NCI-H748 (cell line): ENCODE measurements at regions not wholly inside any gene's neighbourhood (a gene's known extent, or its start where the extent isn't known, plus 50 kb on each side); places are given as distances from the start of the nearest gene placed in this dataset.

Experiments used
- DNase-seq: peaks from one replicate; lab custom pipeline; 2025; ENCODE audit not compliant: unreplicated experiment; lab: John Stamatoyannopoulos, UW

DNA sequence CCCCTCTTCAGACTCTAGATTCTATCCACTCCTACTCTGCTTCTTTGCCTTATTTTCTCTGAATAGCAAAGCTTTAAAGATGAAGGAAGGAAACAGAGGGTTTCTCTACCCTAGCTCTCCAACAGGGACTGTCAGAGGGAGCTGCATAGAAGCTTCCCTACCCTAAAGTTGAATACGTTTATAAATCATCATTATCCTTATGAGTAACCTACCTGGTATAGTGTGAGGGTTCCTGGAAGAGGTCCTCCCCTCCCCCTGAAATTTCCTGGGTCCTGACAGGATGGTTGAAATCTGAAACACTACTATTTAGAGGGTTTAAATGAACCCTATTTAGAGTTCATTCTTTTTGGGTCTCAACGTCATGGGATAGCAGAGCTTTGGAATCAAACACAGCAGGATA, 187.0 kb upstream of the RBPJ start:
- DNase-seq: no peak

DNA sequence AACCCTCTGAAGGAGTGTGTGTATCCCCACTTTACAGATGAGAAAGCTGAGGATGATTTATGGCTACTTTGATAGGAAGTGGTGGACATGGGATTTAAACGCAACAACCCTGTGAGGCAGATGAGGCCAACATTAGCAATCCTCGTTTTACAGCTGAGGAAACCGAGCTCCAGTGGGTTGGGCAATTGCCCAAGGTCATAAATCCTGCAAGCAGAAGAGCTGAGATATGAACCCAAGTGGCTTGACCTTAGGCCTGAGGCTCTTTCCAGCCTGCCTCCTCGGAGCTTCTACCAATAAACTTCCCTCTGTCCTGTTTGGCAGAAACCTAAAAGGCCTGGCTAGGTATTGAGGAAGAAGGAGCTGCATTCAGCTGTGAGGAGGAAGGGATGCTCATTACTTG, 185.5 kb upstream of the RBPJ start:
- no peak for DNase-seq

DNA sequence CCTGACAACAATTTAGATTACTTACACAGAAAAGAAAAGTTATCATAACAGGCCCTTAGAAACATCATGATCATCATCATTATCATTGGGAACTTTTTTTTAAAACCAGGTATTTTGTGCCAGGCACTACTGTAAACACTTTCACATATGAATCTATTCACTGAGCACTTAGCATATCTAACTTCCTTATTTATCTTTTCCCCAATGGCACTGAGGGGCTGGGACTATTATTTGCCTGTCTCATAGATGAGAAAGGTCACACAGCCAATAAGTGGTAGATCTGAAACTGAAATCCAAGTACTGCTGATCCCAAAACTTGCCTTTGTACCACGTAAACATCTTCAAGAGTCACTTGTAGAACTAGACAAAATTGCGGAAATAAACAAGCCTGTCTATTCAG, 184.2 kb upstream of the RBPJ start:
- no peak for DNase-seq

DNA sequence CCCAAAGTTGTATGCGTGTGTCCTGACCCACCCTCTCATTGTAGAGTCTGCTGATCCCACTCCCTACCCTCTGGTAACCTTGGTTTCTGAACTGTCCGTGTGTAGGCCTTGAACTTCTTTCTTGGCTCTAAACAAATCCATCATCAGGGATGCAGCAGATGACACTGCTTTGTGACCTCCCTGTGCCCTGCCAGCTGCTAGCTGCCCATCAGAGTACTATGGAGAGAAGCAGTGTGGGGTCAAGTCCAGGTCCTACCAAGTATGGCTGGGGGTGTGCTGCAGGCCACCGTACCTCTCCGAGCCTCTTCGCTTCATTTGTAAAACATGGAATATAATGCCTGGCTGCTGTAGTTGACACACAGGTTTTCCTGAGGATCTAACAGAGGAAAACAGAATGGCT, 183.5 kb upstream of the RBPJ start:
- no peak for DNase-seq

DNA sequence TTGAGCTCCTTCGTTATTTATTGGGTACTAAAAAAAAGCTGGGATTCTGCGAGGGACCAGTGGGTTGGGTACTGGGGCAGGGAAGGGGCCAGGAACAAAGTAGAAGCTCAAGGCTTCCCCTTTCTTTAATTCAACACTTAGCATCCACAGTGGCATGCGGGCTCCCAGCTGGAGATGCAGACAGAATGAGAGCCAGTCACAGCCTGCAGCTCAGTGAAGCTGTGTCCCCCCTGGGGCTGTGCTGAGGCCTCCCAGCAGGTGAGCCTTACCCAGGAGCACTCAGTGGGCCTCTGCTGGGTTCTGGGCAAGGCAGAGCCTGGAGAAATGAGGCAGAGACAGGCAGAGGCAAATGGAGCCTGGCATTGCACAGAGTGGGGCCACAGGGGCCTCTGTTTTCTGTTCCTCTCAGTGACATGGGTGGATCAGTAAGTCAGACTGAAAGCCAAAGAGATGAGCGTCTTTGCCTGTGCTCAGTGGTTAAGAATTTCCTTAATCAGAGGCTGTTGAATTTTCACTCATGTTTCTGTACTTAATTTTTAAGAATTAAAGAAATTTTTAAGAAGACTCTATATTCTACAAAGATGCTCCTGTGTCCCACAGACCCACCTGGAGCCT, 181.4 kb upstream of the RBPJ start:
- DNase-seq: no peak

DNA sequence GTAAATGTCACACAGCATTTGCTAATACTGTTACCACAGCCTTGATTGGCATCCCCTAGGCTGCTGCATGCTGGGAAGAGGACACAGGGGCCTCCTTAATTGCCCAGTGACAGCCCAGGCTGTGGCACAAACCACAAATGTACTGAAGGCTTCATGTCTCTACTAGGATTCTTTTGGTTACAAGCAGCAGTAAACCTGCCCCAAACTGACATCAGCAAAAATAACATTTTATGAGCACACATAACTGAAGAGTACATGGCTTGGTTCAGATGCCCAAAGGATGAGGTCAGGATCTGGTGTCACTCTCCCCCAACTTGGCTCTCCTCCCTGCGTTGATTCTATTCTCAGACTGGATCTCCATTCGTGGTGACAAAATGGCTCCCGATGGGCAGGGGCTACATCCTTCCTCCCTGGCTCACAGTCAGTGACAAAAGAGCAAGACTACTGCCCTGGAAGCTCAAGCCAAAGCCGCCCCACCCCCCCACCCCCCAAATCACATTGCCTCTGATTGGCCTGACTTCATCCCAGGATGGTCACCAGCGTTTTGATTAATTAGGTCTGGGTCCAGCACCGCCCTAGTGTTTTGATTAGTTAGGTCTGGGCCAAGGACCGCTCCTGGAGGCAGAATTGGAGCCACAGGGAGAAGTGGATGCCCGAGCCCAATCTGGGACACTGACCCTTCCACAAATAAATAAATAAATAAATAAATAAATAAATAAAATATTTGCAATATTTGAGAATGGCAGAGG, 180.5 kb upstream of the RBPJ start:
- no peak for DNase-seq

DNA sequence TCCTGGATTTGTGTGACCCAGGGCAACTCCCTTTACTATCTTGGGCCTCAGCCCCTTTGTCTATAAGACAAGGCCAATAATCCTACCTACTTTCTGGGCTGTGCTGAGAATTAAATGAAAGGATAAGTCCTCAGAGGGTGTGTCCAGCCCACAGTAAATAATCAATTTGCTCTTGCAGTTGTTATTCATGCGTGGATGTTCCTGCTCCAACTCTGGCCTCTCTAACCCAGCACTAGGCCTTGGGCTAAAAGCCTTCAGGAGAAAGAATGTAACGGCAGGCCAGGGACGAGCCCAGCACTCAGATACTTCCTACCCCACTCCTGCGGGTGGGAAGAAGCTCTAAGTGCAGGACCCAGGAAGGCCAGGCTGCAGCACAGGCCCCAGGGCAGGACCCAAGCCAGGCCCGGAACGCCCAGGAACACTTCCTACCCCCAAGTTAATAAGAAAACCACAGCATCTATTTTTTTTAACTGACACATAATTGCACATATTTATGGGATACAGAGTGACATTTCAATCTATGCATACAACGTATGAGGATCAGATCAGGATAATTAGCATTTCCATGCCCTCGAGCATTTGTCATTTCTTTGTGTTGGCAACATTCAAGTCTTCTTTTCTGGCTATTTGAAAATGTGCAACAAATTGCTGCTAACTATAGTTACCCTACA, 179.6 kb upstream of the RBPJ start:
- peak; percentile 6 for DNase-seq

DNA sequence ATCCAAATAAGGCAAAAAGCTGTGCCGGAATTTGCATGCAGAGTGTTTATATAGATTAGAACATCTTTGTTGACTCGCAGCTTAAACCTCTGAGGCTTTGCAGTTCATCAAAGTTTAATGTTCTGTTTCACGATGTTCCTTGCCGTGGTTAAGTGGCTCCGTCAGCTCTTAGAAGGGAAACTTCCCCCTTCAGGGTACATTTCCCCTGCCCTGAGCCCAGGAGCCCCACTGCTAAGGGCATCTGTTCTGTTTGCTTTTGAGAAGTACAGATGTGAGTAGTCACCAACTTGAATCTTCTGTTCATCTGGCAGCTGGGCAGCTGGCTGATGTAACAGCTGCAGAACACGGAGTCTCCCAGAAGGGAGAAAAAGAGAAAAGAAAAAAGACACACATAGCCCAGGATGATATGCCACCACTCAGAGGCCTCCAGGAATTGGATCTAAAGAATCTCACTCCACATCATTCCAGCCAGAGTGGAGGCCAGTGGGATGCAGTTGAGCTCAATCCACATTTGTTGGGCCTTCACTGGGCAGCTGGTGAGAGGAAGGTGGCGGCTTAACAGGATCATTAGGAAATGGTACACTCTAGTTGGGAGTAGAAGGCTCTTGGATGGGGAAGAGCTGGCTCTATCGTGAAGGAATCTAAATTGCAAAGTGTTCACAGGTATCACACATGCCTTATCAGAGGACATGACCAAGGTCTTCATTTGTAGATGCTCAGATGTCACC, 178.7 kb upstream of the RBPJ start:
- no peak for DNase-seq

DNA sequence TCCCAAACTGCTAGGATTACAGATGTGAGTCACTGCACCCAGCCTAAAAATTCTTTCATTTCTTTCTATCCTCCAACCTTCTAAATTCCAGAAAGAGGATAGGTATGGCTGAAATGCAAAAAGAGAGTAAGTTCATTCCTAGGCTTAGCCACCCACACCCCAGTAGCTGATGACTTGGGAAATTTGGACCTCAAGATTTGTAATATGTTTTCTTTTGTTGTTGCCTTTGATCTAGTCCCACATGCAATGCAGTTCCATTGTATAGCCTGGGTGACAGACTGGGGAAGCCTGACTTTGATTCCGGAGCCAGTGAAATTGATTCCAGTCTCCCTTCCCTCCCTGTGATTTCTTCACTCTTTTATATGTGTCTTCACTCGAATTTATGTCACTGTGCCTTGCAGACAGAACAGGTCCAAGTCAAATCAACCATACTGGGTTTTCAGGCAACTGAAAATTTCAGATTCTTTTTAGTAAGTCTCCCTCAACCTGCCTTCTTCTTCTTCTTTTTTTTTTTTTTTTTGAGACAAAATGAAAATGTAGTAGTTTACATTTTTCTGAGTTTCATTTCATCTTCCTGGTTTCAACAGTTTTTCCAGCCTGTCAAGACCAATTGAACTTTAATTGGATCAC, 176.2 kb upstream of the RBPJ start:
- peak; percentile 5 for DNase-seq

DNA sequence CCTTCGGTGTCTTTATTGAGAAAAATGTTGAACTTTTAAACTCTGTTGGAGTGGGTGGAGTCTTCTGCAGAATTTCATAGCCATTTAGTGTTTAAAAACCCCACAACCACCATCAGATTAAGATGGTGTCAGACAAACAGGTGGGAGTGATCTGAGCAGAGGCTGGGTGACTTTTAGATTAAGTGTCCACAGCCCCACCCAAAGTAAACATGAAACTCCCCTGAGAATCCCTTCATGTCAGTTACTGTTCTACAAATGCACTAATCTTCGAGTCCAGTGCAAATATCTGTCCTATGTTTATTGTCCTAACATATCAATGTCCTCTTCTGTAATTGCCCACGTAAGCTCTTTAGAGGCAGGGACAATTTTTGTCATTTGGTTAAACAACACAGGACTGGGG, 175.6 kb upstream of the RBPJ start:
- DNase-seq: peak; percentile 89

DNA sequence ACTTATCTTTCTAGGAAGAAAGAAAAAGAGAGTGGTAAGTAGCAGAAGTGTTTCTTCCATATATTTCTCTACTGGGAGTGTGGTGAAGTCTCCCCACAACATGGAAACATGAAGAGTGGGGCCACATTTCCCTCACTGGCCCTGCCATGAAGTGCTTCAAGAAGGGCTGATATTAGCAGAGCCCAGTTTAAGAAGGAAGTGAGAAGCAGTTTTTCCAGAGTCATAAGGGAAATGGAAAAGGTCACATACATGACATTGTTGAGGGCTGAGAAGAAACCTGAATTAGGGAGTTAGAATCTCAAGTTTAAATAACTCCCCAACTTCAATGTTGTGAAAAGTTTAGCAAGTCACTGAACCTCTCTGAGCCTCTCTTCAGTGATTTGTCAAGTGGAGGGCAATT, 171.9 kb upstream of the RBPJ start:
- DNase-seq: no peak

DNA sequence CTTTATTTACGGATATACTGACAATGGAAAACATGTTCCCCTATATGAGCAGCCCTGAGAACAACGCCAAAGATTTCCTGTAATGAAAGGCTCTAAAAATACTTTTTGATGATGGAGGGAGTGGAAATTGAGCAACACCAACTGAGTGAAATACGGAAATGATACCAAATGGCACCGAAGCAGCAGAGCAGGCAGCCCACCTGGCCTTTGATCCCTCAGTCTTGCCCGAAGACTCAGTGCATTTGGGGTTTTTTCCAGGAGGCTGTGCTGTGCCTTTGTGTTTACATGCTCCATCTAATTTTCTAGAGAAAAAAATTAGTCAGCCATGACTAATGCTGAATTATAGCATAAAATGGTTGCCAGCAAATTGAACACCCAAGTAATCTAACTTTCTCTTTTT, 169.9 kb upstream of the RBPJ start:
- no peak for DNase-seq

DNA sequence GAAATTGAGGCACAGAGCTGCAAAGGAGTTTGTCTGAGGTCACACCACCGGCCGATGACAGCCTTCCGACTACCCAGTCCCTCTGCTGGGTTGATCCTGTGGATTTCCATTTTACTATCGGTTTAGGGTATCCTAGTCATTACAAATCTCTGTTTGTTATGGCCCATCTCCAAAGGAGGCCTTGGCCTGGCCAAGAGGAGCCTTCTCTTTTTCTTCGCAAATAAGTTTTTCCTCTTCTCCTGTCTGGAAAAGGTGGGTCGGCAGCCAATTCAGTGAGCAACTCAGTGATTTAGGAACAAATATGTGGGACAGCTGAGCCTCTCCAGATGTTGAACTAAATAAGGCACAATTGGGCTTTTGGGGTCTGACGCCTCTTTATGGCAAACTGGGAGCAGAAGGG, 169.2 kb upstream of the RBPJ start:
- no peak for DNase-seq

DNA sequence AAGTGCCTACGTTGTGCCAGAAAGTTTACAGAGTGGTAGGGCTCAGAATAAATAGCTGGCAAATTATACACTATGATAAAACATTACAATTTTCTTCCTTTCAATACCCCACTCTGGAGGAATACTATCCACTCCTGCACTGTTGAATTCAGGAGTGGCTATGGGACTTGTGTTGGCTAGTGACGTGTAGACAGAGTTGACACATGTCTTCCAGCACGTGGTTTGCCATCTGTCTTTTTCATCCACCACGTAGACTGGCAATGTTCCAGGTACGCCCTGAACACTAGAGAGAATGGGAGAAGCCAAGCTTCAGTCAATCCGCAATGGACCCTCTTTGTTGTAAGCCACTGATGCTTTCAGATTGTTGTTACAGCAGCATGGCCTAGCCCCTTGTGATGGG, 168.8 kb upstream of the RBPJ start:
- DNase-seq: peak; percentile 60

DNA sequence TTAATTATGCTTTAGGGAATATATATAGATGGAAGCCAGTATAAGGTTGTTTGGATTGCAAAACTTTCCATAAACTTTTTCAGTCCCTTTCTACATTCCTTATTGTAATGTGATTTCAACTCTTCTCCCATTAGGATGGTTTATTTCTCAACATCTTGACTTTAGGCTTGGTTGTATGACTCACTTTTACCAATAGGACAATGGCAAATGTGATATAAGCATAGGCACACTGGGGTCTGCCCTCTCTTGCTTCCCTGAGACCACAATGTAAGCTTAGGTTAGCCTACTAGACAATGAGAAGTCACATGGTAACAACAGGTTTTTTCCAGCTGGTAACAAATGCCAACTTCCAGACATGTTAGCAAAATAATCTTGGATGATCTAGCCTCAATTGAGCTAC, 163.3 kb upstream of the RBPJ start:
- no peak for DNase-seq

DNA sequence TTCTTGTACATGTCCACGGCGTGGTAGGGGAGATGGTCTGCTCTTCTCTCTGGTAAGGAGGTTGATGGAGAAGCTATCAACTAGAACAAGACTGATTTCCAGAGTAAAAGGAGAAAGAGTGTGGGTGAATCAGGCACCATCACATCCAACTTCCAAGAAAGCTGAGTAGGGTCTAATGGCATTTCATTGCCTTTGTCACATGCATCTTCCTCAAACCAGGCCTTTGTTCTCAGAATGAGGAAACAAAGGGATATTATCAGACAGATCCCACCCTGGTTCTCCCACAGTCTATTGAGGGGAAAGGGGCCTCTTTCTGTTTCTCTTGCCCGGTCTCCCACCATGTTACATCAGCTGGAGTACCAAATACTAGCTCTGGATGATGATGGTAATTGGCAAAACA, 160.2 kb upstream of the RBPJ start:
- DNase-seq: no peak

DNA sequence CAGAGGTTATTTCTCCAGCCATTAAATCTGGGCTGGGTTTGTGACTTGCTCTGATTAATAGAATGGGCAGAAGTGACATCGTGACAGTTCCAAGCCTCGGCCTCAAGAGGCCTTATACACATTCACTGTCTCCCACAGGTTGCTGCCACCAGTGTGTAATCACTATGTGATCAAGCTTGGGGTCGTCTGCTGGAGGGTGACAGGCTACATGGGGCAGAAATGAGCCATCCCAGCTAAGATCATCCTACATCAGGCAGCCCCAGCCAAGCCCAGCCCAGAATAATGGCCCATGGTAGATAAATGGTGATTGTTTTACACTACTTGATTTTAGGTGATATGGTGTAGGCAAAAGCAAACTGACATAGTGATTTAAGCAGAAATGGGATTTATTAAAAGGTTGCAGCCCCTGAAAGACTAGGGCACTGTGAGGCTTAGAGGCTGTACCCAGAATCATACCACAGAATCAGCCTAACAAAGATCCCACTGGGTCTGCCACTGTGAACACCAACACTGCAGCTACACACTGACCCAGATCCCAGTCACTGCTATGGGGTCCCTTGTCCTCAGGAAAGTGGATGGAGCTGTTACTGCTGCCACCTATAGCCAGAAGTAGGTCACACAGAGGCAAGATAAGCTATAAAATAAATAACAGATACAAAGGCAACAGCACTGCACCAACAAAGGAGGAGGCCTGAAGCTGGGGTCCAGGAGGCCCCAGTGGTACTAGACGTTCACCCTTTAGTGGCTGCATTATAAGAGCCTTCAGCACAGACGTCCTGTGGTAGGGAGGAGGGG, 159.6 kb upstream of the RBPJ start:
- DNase-seq: peak; percentile 24

DNA sequence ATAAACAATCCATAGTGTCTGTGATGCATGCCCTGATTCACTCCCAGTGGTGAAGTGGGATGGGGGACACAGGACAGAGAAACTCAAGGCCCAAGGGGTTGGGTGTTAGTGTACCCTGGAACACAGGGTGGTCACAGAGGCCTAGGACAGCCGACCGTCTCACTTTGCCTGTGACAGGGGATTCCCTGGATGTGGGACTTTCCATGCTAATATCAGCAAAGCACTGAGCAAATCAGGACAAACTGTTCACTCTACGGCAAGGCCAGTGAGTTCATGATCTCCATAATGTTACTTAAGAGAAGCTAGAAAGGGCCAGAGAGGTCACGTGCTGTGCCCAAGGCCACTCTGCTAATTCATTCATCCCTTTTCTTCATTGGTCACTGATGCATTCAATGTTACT, 158.7 kb upstream of the RBPJ start:
- no peak for DNase-seq

DNA sequence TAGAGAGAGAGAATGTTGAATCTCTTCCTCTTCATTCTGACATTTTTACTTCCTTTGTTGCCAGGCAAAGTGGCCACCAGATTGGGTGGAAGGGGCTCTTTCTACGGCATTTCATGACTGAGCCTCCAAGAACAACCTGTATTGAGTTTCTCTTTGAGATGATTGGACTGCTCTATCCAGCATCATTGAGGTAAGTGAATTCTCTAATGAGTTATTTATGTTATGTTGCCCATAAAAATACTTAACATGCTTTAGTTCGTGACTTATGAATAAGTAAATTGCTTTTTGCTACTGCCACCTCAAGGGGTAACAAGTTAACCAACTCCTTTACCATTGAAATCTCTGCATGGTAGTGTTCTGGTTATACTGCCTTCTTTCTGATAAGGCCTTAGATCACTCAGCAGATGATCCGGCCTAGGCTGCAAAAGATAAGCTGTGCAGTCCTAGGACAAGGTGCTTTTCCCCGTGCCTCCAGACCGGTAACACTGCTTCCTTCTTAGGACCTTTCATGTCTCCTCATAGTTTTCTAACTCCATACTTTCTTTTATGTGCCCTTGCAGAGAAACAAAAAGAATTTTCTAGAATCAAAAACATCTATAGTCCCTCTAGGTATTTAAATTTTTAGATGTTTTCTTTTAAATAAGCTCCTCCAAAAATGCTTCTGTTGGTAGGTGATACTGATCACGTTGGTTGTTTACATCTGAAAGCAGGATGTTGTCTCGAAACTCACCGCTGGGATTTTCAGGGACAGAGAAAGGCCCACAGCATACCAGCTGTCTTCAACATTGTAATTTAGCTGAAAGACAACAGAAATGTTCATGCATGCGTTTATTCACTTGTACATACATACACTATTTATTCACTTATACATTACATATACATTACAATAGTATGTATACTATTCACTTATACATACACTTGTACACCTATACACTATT, 157.1 kb upstream of the RBPJ start:
- DNase-seq: no peak

DNA sequence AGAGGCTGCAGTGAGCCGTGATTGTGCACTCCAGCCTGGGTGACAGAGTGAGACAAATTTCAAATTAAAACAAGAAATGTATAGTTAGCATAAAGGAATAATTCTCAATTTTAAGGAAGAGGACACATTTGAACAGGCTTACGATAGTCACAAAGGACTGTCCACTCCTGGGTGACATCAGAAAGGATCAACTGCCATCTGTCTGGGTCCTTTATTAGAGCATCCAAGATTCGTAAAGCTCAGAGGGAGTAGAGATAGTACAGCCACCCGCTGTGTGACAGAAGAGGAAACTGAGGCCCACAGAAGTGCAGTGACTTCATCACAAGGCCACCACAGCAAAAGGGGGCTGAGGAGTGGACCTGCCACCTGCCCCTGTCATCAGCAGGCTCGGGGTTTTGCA, 149.3 kb upstream of the RBPJ start:
- no peak for DNase-seq
